ENCODE measurements at regions not wholly inside any gene's neighbourhood (a gene's known extent, or its start where the extent isn't known, plus 50 kb on each side); places are given as distances from the start of the nearest gene placed in this dataset.
"Not testable (repeated sequence)": the region's sequence is repeated elsewhere in the genome, so short reads cannot be mapped to it uniquely, and the experiment has no call there.

- TF ChIP-seq CTCF (IDR thresholded peaks at IDR 0.05; ENCODE audit: low read depth, low read length), result no peak
- H3K4me3 ChIP-seq (ENCODE audit: low read depth, low read length), result no peak overlapping the region
Observed at GRCh38 chr20:24418731-24419130, 50.7 kb upstream of the SYNDIG1 start.

DNA sequence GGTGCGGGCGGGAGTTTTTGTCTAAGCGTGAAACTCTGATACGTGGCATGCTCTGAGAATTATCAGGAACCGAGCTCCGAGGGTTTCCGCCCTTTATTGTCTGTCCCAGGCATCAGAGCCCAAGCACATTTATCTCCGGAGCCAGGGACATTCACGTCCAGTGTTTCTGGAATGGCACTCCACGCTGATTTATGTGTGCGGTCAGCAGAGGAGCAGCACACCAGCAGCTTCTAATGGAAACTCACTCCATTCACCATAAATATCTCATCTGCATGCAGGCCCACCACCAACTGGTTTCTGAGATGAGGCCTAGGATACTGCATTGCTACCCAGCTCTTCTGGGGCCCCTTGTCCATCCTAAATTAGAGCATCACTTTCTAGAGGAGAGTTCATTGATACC is 51.9 kb upstream of the SYNDIG1 start:
- no peak for TF ChIP-seq CTCF (IDR thresholded peaks at IDR 0.05; ENCODE audit: low read depth, low read length)
- H3K4me3 ChIP-seq (ENCODE audit: low read depth, low read length), result no peak overlapping the region

DNA sequence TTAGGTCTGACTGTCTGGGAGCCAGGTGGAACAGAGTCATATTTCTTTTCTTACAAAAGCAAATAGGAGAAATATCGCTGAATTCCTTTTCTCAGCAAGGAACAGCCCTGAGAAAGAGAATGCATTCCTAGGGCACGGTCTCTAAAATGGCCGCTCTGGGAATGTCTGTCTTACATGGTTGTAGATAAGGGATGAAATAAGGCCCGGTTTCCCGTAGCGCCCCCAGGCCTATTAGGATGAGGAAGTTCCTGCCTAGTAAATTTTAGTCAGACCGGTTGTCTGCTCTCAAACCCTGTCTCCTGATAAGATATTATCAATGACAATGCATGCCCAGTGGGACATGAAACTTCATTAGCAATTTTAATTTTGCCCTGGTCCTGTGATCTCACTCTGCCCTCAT is 54.0 kb upstream of the SYNDIG1 start:
- not testable (repeated sequence) for H3K4me3 ChIP-seq (ENCODE audit: low read depth, low read length)

- H3K4me3 ChIP-seq (ENCODE audit: low read depth, low read length), result no peak overlapping the region
- no peak for TF ChIP-seq CTCF (IDR thresholded peaks at IDR 0.05; ENCODE audit: low read depth, low read length)
Observed at GRCh38 chr20:24411834-24412216, 57.6 kb upstream of the SYNDIG1 start.

GRCh38 chr20:24411003-24411833 is 58.2 kb upstream of the SYNDIG1 start:
- no peak for TF ChIP-seq CTCF (IDR thresholded peaks at IDR 0.05; ENCODE audit: low read depth, low read length)
- H3K4me3 ChIP-seq (ENCODE audit: low read depth, low read length), result no peak overlapping the region

GRCh38 chr20:24407151-24407550 is 62.3 kb upstream of the SYNDIG1 start:
- no peak for TF ChIP-seq CTCF (IDR thresholded peaks at IDR 0.05; ENCODE audit: low read depth, low read length)
- H3K4me3 ChIP-seq (ENCODE audit: low read depth, low read length), result no peak overlapping the region

DNA sequence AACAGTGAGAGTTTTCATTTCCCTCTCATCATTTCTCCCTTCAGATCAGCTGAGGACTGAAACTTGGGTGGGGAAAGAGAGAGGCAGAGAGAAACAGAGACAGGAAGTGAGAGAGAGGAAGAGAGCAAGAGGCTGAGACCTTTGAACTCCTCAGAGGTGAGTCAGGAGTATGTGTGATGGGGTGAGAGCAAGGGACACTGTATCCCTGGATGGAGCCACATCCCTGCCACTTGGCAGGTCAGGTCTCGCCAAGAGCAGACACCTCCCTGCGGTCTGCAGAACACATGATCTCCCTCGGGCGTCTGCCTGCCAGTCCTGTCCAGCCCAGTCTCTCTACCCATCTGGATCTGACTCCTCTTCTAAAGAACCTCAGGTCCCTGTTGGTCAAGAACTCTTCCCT is 62.7 kb upstream of the SYNDIG1 start:
- TF ChIP-seq CTCF (IDR thresholded peaks at IDR 0.05; ENCODE audit: low read depth, low read length), result no peak
- no peak overlapping the region for H3K4me3 ChIP-seq (ENCODE audit: low read depth, low read length)

DNA sequence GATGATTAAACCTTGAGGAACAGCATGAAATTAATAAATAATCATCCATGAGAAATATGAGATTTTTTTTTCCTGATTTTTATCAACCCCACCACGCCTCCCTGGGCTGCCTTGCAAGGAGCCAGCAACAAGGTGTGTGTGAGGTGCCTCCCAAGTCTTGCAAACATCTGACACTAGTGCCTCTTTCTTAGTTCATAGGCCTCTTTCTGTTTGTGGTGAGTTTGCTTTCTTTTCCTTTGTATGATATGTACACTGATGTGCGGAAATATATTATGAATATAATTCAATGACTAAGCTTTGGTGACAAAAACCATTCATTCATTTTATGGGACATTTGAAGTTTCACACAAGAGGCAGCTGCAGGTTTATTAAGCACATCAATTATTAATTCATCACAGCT is 63.2 kb upstream of the SYNDIG1 start:
- no peak for TF ChIP-seq CTCF (IDR thresholded peaks at IDR 0.05; ENCODE audit: low read depth, low read length)

More for the DNA sequence above, 63.2 kb upstream of the SYNDIG1 start:
- H3K4me3 ChIP-seq (ENCODE audit: low read depth, low read length), result no peak overlapping the region
